ENCODE measurements at regions not wholly inside any gene's neighbourhood (a gene's known extent, or its start where the extent isn't known, plus 50 kb on each side); places are given as distances from the start of the nearest gene placed in this dataset.
"Not testable (repeated sequence)": the region's sequence is repeated elsewhere in the genome, so short reads cannot be mapped to it uniquely, and the experiment has no call there.

DNA sequence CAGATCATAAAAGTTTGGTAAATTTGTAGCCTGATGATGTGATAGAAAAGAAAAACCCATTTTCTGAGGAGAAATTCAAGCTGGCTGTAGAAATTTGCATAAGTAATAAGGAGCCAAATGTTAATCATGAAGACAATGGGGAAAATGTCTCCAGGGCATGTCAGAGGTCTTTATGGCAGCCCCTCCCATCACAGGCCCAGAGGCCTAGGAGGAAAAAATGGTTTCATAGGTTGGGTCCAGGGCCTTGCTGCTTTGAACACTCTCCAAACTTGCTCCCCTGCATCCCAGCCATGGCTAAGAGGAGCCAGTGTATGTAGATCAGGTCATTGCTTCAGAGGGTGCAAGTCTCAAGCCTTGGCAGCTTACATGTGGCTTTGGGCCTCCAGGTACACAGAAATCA, 903.9 kb upstream of the ADAMTS5 start:
- not testable (repeated sequence) for H3K4me3 ChIP-seq, ATAC-seq, H3K36me3 ChIP-seq, H3K27me3 ChIP-seq, H3K4me1 ChIP-seq, H3K9me3 ChIP-seq, H3K27ac ChIP-seq

DNA sequence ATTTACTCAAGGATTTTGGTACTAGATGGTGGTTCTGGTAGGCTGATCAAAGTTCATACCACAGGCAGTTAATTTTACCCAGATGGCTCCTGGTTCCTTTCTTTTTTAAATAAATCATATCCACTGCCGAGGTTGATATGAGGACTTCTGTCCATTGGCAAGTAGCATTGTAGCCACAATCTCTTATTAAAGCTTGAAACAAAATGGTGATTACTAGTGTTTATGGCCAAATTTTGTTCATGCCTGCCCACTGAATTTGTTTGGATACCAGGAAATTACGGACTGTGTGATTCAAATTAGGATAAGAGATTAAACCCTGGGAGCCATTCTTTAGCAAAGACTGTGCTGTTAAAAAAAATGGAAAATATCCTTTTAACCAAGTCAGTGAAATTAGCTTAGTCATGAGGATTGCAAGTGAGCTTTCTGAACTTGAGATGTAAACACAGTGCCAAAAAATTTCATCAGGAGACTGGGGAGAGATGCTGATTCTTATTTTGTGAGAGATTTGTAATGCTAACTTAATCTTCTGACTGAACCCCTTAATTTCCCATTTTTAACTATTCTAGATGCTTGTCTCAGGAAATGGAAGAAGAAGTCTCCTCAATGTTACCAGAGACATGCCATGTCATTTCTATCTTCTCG, 893.5 kb upstream of the ADAMTS5 start:
- H3K27me3 ChIP-seq, H3K4me3 ChIP-seq, H3K9me3 ChIP-seq, ATAC-seq, H3K36me3 ChIP-seq: not testable (repeated sequence)
- TF ChIP-seq POLR2AphosphoS5 (IDR thresholded peaks at IDR 0.05) = peak; percentile 10
- Histone ChIP-seq H3K4me1 (peaks cover 0 to 16% (median 3%) of the 10 kb centered on the region in 3 donors), H3K27ac (peak overlapping the region in 2 of 4 donors; percentile 15 to 18)
- WGBS, 2 donors (ENCODE audit: low coverage in 1 of 2) = 19 to 49% methylated on average over 3 of the region's 3 CpGs

DNA sequence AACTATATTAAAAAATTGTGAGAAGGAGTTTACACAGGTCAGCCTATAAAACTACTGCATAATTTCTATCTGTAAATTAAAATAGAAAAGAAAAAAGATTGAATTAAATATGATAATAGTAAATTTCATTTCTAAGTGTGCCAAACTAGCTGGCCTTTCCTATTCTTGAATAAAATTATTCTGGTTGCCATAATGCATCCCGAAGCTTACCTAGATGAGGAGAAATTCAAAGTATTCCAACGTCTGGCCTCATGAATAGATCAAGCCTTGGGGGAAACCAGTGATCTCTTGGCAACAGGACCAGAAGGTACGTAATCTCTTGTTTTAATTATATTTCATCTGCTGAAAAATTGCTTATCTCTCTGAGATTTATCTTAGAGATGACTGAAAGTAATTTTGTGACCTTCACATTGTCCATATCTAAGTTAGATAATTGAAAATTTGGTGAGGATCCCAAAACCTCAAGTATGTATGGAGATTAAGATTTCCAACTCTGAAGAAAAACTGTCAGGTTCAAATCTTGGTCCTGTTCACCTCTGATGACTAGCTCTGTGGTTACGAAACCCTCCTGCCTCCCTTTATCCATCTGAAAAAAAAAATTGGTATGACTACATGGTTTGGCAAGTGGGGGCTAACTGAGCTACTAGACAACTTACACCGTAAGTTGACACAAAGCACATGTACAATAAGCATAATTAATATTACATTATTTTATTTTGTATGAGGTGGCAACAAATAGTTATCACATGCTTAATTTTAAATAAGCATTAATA, 891.4 kb upstream of the ADAMTS5 start:
- H3K27me3 ChIP-seq, H3K9me3 ChIP-seq, H3K4me3 ChIP-seq, ATAC-seq, H3K36me3 ChIP-seq: not testable (repeated sequence)
- Histone ChIP-seq H3K27ac (peak overlapping the region in 1 of 4 donors; percentile 19), H3K4me1 (peaks cover 0 to 16% (median 3%) of the 10 kb centered on the region in 3 donors)
- 36 to 87% methylated on average over 4 to 5 of the region's 5 CpGs for WGBS, 2 donors (ENCODE audit: low coverage in 1 of 2)

DNA sequence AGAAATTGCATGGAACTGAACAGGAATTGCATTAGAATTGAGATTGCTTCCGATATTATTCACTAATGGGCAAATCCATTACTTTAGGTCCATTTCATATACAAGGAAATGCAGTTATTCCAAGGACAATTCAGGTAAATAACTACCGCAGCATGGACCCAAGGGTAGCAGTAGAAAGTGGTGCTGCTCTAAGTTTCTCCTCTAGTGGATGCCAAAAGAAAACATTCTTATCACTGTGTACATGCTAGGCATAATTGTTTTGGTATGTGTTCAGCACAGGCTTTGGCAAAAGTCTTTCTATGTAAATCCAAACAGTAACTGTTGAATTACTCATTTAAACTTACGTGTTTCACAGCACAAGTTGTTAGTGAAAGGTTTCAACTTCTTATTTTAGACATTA, 890.1 kb upstream of the ADAMTS5 start:
- Histone ChIP-seq H3K27ac (peak overlapping the region in 1 of 4 donors; percentile 35), H3K4me1 (peaks cover 0 to 21% (median 3%) of the 10 kb centered on the region in 3 donors)
- H3K36me3 ChIP-seq, ATAC-seq, H3K4me3 ChIP-seq, H3K9me3 ChIP-seq, H3K27me3 ChIP-seq: not testable (repeated sequence)
- 57 to 63% methylated on average over 2 of the region's 3 CpGs for WGBS, 2 donors (ENCODE audit: low coverage in 1 of 2)

DNA sequence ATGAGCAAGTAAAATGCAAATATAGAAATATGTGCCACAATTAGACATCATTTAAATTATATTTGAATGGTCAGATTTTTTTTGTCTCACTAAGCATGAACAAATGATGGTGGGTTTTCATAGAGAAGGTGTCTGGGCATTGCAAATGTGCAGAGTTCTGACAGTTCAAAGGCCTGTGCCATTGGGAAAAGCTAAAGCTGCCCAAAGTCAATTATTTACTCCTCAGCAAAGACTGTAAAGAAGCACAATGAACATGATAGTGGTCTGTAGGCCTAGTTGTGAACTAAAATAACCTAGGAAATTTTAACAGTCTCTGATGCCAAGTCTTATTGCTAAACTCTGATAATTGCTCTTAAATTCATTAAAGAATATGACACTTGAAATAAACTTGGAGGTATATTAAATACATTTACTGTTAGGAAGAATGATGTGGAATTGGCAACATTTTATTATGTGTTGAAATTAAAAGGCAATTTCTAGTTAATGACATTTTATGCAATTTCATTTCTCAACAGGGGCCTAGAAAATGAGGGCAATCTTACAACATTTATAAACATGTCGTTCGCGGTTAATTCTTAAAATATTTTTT, 874.3 kb upstream of the ADAMTS5 start:
- no peak for ATAC-seq
- Histone ChIP-seq H3K27me3 (no peaks in the 10 kb centered on the region), H3K4me1 (peaks cover 0 to 35% (median 0%) of the 10 kb centered on the region in 3 donors), H3K4me3 (no peak overlapping the region), H3K36me3 (no peaks in the 10 kb centered on the region), H3K9me3 (no peaks in the 10 kb centered on the region), H3K27ac (peak overlapping the region; percentile 25 to 62 (median 36))
- 43 to 69% methylated on average over 3 of the region's 3 CpGs for WGBS, 2 donors (ENCODE audit: low coverage in 1 of 2)
- TF ChIP-seq EP300 (IDR thresholded peaks at IDR 0.05) (no peak), POLR2AphosphoS5 (IDR thresholded peaks at IDR 0.05) (peak; percentile 25)

DNA sequence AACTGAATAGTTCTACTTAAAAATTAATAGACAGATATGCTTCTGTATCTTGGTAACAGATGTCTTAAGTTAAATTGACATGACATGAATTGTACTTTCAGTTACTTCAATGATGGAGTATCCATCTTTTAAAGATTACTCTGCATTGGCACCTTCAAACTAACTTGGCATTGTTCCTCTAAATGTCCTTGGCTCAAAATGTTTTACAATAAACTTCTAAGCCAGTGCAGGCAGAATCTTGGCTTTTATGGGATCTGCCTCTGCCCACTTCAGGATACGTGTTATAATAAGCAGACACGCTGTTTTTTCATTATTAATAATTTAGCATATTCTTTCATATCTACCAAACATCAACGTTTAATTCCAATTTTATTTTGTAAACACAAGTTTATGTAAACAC, 873.4 kb upstream of the ADAMTS5 start:
- ATAC-seq = no peak
- peak overlapping the region; percentile 9 to 62 (median 38) for H3K27ac ChIP-seq
- H3K4me1 ChIP-seq = peaks cover 0 to 35% (median 0%) of the 10 kb centered on the region in 3 donors
- no peaks in the 10 kb centered on the region for H3K9me3 ChIP-seq
- 21 to 25% methylated on average over 3 of the region's 3 CpGs for WGBS, 2 donors (ENCODE audit: low coverage in 1 of 2)
- H3K4me3 ChIP-seq = no peak overlapping the region
- no peaks in the 10 kb centered on the region for H3K27me3 ChIP-seq
- TF ChIP-seq, protein P1, sequence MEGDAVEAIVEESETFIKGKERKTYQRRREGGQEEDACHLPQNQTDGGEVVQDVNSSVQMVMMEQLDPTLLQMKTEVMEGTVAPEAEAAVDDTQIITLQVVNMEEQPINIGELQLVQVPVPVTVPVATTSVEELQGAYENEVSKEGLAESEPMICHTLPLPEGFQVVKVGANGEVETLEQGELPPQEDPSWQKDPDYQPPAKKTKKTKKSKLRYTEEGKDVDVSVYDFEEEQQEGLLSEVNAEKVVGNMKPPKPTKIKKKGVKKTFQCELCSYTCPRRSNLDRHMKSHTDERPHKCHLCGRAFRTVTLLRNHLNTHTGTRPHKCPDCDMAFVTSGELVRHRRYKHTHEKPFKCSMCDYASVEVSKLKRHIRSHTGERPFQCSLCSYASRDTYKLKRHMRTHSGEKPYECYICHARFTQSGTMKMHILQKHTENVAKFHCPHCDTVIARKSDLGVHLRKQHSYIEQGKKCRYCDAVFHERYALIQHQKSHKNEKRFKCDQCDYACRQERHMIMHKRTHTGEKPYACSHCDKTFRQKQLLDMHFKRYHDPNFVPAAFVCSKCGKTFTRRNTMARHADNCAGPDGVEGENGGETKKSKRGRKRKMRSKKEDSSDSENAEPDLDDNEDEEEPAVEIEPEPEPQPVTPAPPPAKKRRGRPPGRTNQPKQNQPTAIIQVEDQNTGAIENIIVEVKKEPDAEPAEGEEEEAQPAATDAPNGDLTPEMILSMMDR (IDR thresholded peaks at IDR 0.05) = no peak
- TF ChIP-seq EP300 (IDR thresholded peaks at IDR 0.05) (no peak), POLR2AphosphoS5 (IDR thresholded peaks at IDR 0.05) (peak; percentile 27)
- no peaks in the 10 kb centered on the region for H3K36me3 ChIP-seq

DNA sequence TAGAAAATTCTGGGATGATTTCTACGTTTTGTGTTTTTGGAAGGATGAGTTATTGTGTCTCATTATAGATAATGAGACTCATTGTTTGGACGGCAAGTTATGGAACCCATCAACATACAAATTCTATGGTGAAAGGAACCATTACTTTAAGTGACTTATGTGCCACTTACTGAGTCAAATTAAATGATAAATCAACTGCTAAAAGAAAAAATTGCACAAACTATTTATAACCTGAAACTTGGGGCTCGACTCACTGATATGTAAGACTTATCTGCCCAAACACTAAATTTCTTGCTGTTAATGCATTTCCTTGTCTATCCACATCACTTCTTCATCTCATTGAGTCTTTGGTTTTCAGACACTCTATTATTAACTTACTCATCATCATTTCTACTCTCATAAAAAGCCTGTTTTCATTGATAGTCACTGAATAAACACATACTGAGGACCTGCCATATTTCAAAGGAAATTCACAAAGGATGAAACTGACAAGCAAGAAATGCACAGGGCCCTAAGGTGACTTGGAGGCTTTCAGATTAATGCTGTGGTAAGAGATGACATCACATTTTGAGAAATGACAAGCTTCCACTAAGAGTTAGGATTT, 872.7 kb upstream of the ADAMTS5 start:
- Histone ChIP-seq H3K27me3 (no peaks in the 10 kb centered on the region), H3K4me3 (no peak overlapping the region), H3K36me3 (no peaks in the 10 kb centered on the region), H3K27ac (peak overlapping the region; percentile 9 to 62 (median 38)), H3K4me1 (peaks cover 0 to 35% (median 0%) of the 10 kb centered on the region in 3 donors), H3K9me3 (no peaks in the 10 kb centered on the region)
- TF ChIP-seq, protein P1 (IDR thresholded peaks at IDR 0.05) = no peak
- no peak for TF ChIP-seq POLR2A (IDR thresholded peaks at IDR 0.05)
- TF ChIP-seq POLR2AphosphoS5 (IDR thresholded peaks at IDR 0.05) = no peak
- TF ChIP-seq EP300 (IDR thresholded peaks at IDR 0.05) = no peak
- WGBS, 2 donors (ENCODE audit: low coverage in 1 of 2) = 24 to 44% methylated on average over 2 to 3 of the region's 3 CpGs
- ATAC-seq = no peak
